Esophagus (tissue), 2 donors: ENCODE measurements at regions not wholly inside any gene's neighbourhood (a gene's known extent, or its start where the extent isn't known, plus 50 kb on each side); places are given as distances from the start of the nearest gene placed in this dataset.

Source experiments
- H3K27ac ChIP-seq, 2 donors: one replicate each; pipeline ENCODE4 v1.5.1; 2013; ENCODE audit warnings: low read depth in 2 of 2, mild to moderate bottlenecking in 2 of 2, inconsistent platforms in 1 of 2, low read length in 1 of 2, moderate library complexity in 1 of 2
- H3K27me3 ChIP-seq, 2 donors: one replicate each; pipeline ENCODE4 v1.6.1; 2013; ENCODE audit warnings: low read length in 2 of 2, control low read depth in 1 of 2, mild to moderate bottlenecking in 1 of 2; ENCODE audit not compliant: insufficient read depth in 2 of 2, control insufficient read depth in 1 of 2
- H3K36me3 ChIP-seq, 2 donors: one replicate each; pipeline ENCODE4 v1.6.1; 2013; ENCODE audit warnings: low read length in 1 of 2; ENCODE audit not compliant: control insufficient read depth in 2 of 2, insufficient read depth in 2 of 2
- H3K4me1 ChIP-seq, 2 donors: one replicate each; pipeline ENCODE4 v1.6.1; 2013; ENCODE audit warnings: low read length in 1 of 2; ENCODE audit not compliant: control insufficient read depth in 2 of 2, insufficient read depth in 2 of 2
- H3K4me3 ChIP-seq, 2 donors: one replicate each; pipeline ENCODE4 v1.5.1; 2013; ENCODE audit warnings: low read length in 2 of 2, mild to moderate bottlenecking in 2 of 2, low read depth in 1 of 2, moderate library complexity in 1 of 2
- H3K9me3 ChIP-seq, 2 donors: one replicate each; pipeline ENCODE4 v1.6.1; 2013; ENCODE audit warnings: mild to moderate bottlenecking in 2 of 2, low read depth in 1 of 2, low read length in 1 of 2, moderate library complexity in 1 of 2; ENCODE audit not compliant: control insufficient read depth in 2 of 2, insufficient read depth in 1 of 2
- WGBS, 2 donors: extraction: QIAGEN DNeasy Blood & Tissue Kit; methylation state at CpG; one replicate each; pipeline ENCODE4 v1.1.7; 2013; 5-methylcytosine and 5-hydroxymethylcytosine counted together
- donor health status: healthy with polysubstance abuse.
- donor health status: Bipolar disorder and iron deficiency.

DNA sequence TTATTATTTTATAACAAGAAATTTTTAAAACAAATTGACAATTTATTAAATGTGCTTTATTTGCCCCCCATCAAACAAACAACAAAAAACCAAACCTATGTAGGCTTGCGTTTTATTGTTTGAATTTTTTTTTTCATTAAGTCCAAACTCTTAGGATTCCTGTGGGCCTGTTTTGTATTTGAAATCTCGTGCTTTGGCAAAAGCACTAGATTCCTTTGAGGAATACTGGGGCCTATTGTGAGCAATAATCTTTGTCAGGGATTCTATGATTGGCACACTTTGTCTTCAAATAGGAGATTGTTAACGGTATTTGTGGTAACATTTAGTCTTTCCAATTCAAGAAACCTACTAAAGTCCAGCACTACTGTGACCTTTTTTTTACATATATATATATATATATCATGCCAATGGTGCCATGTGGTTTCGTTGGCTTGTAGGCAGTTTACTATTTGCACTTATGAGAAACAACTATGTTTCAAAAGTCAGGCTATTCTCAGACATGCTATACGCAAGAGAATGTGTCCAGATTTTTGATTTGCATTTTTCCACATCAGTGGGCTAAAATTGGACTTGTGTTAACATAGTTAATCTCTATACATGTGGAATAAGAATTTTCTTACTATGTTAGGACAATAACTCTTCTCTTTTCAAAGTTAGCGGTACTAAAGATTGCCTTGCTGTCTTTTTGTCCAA lies 70.4 kb upstream of the GREM2 start:
- no peak overlapping the region for H3K27ac ChIP-seq
- no peaks in the 10 kb centered on the region for H3K27me3 ChIP-seq
- H3K4me1 ChIP-seq, result no peaks in the 10 kb centered on the region
- H3K9me3 ChIP-seq, result no peaks in the 10 kb centered on the region
- WGBS, 2 donors, result 37 to 50% methylated on average over 6 of the region's 6 CpGs
- H3K36me3 ChIP-seq, result no peaks in the 10 kb centered on the region
- no peak overlapping the region for H3K4me3 ChIP-seq

DNA sequence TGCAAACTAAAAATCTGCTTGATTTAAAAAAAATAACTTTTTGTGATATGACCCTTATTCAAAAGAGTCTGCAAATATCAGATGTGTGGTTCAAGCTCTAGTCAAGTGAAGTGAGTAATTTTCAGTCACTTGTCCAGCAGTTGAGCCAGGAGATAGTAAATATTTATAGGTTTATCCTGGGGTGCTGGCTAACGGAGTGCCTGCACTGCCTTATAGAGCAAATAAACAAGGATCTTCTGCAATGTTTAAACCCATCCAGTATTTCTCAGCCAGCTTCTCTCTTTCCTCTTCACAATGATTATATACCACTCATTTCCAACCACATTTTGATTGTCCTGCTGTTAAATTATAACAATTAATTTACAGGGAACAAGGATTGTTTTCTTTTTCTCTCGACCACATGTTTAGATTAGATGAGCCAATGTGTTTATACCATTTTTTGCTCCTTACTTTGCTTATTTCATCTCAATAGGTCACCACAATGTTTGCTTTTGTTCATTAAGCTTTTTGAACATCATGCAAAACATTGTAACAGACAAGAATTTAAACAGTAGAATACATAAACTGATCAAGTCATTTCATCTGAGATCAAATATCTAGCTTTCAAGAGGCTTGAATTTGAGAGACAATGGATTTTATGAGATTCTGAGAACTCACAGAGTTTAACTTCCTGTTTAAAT lies 60.3 kb upstream of the GREM2 start:
- Histone ChIP-seq H3K4me1 (no peaks in the 10 kb centered on the region), H3K4me3 (no peak overlapping the region), H3K27ac (no peak overlapping the region), H3K27me3 (no peaks in the 10 kb centered on the region), H3K36me3 (no peaks in the 10 kb centered on the region), H3K9me3 (no peaks in the 10 kb centered on the region)
- WGBS, 2 donors, result 40 to 52% methylated on average over 2 of the region's 2 CpGs

DNA sequence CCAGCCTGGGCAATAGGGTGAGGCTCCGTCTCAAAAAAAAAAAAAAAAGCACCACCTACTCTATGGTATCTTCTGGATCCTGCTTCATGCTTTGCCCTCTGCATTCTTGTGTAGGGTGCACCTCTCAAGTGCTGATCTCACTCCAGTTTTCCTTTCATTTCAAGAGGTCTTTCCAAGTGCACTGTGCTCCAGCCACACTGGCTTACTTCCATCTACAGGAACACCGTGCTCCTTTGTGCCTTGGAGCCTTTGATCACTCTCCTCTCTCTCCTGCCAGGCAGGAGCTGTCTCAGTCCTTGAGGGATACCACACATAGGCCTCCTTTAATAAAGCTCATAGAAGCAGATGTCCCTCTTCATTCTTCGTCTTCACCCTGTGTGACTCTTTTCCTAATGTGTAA lies 55.4 kb upstream of the GREM2 start:
- no peak overlapping the region for H3K27ac ChIP-seq
- no peak overlapping the region for H3K4me3 ChIP-seq
- H3K4me1 ChIP-seq, result no peaks in the 10 kb centered on the region
- H3K27me3 ChIP-seq, result no peaks in the 10 kb centered on the region
- H3K36me3 ChIP-seq, result no peaks in the 10 kb centered on the region
- H3K9me3 ChIP-seq, result no peaks in the 10 kb centered on the region
- WGBS, 2 donors, result 70 to 71% methylated on average over 3 of the region's 3 CpGs

DNA sequence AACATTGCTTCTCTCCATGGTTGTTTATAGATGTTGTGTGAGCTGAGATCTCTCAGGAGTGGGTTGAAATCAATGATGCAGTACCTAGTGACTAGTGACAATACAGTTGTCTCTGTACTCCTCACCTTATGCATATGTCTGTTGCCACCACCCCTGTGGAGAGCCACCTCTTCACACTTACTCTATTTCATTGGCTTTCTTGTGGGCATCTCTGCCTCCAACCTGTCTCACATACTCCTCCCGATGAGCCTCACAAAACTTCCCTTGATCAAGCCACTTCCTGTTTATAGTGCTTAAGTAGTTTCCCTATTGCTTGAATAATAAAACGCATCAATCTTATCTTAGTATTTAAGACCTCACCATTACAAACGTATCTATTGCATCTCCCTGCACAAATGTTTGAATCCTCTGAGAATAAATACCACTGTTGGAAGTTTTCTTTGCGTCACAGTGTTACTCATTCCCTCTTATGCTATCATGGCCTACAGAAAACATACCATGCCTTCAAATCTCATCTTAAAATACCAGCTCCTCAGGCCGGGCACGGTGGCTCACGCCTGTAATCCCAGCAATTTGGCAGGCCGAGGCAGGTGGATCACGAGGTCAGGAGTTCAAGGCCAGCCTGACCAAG lies 54.7 kb upstream of the GREM2 start:
- Histone ChIP-seq H3K4me1 (no peaks in the 10 kb centered on the region), H3K9me3 (no peaks in the 10 kb centered on the region), H3K27ac (no peak overlapping the region), H3K27me3 (no peaks in the 10 kb centered on the region), H3K36me3 (no peaks in the 10 kb centered on the region), H3K4me3 (no peak overlapping the region)
- WGBS, 2 donors, result 77 to 79% methylated on average over 9 of the region's 9 CpGs

DNA sequence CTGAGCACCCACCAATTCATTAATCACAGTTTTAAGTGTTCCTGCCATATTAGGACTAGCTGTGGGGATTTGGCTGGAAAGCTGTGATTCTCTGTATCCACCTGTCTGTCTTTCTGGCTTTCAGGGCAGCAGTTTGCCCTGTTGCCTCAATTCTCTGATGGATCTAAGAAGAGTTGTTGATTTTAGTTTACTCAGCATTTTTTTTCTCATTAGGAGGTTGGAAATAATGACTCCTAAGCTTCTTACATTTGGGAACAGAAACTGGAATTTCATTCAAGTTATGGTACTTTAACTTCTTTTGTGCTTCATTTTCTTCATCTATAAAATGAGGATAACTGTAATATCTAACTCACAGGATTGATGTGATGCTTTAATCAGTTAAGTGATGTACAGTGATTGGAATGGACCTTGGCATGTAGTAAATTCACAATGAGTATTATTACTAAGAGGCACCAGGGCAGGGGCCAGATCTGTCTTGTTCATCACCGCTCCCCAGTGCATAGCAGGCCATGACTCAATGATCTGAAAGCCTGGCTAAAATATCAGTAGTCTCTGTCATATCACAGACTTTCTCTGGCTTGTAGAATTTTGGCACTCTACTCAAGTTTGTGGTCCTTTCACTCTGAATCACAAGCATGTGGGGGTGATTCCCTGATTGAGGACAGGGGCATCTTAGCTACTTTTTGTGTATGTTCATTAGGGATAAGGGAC lies 51.4 kb upstream of the GREM2 start:
- no peaks in the 10 kb centered on the region for H3K9me3 ChIP-seq
- H3K36me3 ChIP-seq, result no peaks in the 10 kb centered on the region
- no peak overlapping the region for H3K4me3 ChIP-seq
- H3K4me1 ChIP-seq, result no peaks in the 10 kb centered on the region
- no peak overlapping the region for H3K27ac ChIP-seq
- no peaks in the 10 kb centered on the region for H3K27me3 ChIP-seq
- WGBS, 2 donors, result 83 to 93% methylated on average over 1 of the region's 1 CpG
